Ectodermal cell (in vitro differentiated cells): ENCODE measurements at regions not wholly inside any gene's neighbourhood (a gene's known extent, or its start where the extent isn't known, plus 50 kb on each side); places are given as distances from the start of the nearest gene placed in this dataset.
"Not testable (repeated sequence)": the region's sequence is repeated elsewhere in the genome, so short reads cannot be mapped to it uniquely, and the experiment has no call there.

Experiments used
- H3K27ac ChIP-seq: 2 replicates; pipeline ENCODE4 v1.7.0; 2013; ENCODE audit warnings: mild to moderate bottlenecking, low read depth, low read length; ENCODE audit not compliant: insufficient read depth, poor library complexity, severe bottlenecking
- H3K27me3 ChIP-seq: 2 replicates; pipeline ENCODE4 v1.7.0; 2013; ENCODE audit warnings: mild to moderate bottlenecking, low read length; ENCODE audit not compliant: insufficient read depth, control insufficient read depth, poor library complexity, severe bottlenecking
- H3K36me3 ChIP-seq: one replicate; pipeline ENCODE4 v1.7.0; 2013; ENCODE audit warnings: low read length; ENCODE audit not compliant: control insufficient read depth, insufficient read depth
- H3K4me1 ChIP-seq: one replicate; pipeline ENCODE4 v1.7.0; 2013; ENCODE audit warnings: low read length; ENCODE audit not compliant: control insufficient read depth, insufficient read depth
- H3K4me3 ChIP-seq: 2 replicates; pipeline ENCODE4 v1.7.0; 2013; ENCODE audit warnings: low read depth, low read length, control low read depth; ENCODE audit not compliant: insufficient read depth
- H3K9me3 ChIP-seq: 2 replicates; pipeline ENCODE4 v1.7.0; 2013; ENCODE audit warnings: mild to moderate bottlenecking, low read length, moderate library complexity; ENCODE audit not compliant: control insufficient read depth
- WGBS, 2 experiments: methylation state at CpG; one replicate each; pipeline ENCODE4 v1.1.7; 2013; ENCODE audit warnings: missing lambda C conversion rate in 2 of 2; 5-methylcytosine and 5-hydroxymethylcytosine counted together

- Histone ChIP-seq H3K4me1 (no peaks in the 10 kb centered on the region), H3K9me3 (no peaks in the 10 kb centered on the region), H3K4me3 (no peak overlapping the region), H3K27me3 (no peaks in the 10 kb centered on the region), H3K27ac (no peak overlapping the region), H3K36me3 (no peaks in the 10 kb centered on the region)
- WGBS, 2 experiments, result 88 to 90% methylated on average over 4 of the region's 5 CpGs
These were observed 85.4 kb upstream of the CRY1 start for GRCh38 chr12:107178776-107179175.

- H3K27ac ChIP-seq, result no peak overlapping the region
- no peaks in the 10 kb centered on the region for H3K27me3 ChIP-seq
- no peak overlapping the region for H3K4me3 ChIP-seq
- no peaks in the 10 kb centered on the region for H3K4me1 ChIP-seq
- H3K36me3 ChIP-seq, result no peaks in the 10 kb centered on the region
- 84 to 95% methylated on average over 1 of the region's 1 CpG for whole genome bisulfite sequencing, 2 experiments
- no peaks in the 10 kb centered on the region for H3K9me3 ChIP-seq
These were observed 86.5 kb upstream of the CRY1 start for GRCh38 chr12:107179871-107180270.

GRCh38 chr12:107180272-107180671 lies 86.9 kb upstream of the CRY1 start:
- H3K36me3 ChIP-seq, result no peaks in the 10 kb centered on the region
- no peaks in the 10 kb centered on the region for H3K27me3 ChIP-seq
- no peaks in the 10 kb centered on the region for H3K9me3 ChIP-seq
- 78 to 88% methylated on average over 1 of the region's 1 CpG for WGBS, 2 experiments
- H3K4me3 ChIP-seq, result no peak overlapping the region
- no peak overlapping the region for H3K27ac ChIP-seq
- no peaks in the 10 kb centered on the region for H3K4me1 ChIP-seq

GRCh38 chr12:107184359-107184930 lies 91.1 kb upstream of the CRY1 start:
- WGBS, 2 experiments, result 73 to 74% methylated on average over 5 of the region's 5 CpGs
- no peak overlapping the region for H3K4me3 ChIP-seq

GRCh38 chr12:107196681-107197080 lies 103.3 kb upstream of the CRY1 start:
- H3K27ac ChIP-seq, result no peak overlapping the region
- no peaks in the 10 kb centered on the region for H3K9me3 ChIP-seq
- WGBS, 2 experiments, result 93 to 95% methylated on average over 2 of the region's 2 CpGs
- no peaks in the 10 kb centered on the region for H3K4me1 ChIP-seq
- no peaks in the 10 kb centered on the region for H3K36me3 ChIP-seq
- H3K4me3 ChIP-seq, result no peak overlapping the region
- no peaks in the 10 kb centered on the region for H3K27me3 ChIP-seq

More at GRCh38 chr12:107184359-107184930, 91.1 kb upstream of the CRY1 start:
- no peaks in the 10 kb centered on the region for H3K4me1 ChIP-seq
- H3K27ac ChIP-seq, result no peak overlapping the region
- H3K27me3 ChIP-seq, result no peaks in the 10 kb centered on the region
- H3K36me3 ChIP-seq, result no peaks in the 10 kb centered on the region
- H3K9me3 ChIP-seq, result no peaks in the 10 kb centered on the region

GRCh38 chr12:107200394-107200793 lies 107.0 kb upstream of the CRY1 start:
- Histone ChIP-seq H3K4me1 (no peaks in the 10 kb centered on the region), H3K27ac (no peak overlapping the region), H3K4me3 (no peak overlapping the region), H3K36me3 (no peaks in the 10 kb centered on the region), H3K9me3 (no peaks in the 10 kb centered on the region), H3K27me3 (no peaks in the 10 kb centered on the region)
- WGBS, 2 experiments, result 100% methylated on average over 1 of the region's 1 CpG

- Histone ChIP-seq H3K27me3 (no peaks in the 10 kb centered on the region), H3K9me3 (no peaks in the 10 kb centered on the region), H3K36me3 (no peaks in the 10 kb centered on the region), H3K4me3 (no peak overlapping the region), H3K4me1 (no peaks in the 10 kb centered on the region), H3K27ac (no peak overlapping the region)
- 89 to 99% methylated on average over 3 to 4 of the region's 4 CpGs for WGBS, 2 experiments
These were observed 114.7 kb upstream of the CRY1 start for GRCh38 chr12:107207931-107208525.

- H3K27me3 ChIP-seq, H3K36me3 ChIP-seq, H3K4me3 ChIP-seq, H3K4me1 ChIP-seq, H3K27ac ChIP-seq, H3K9me3 ChIP-seq: not testable (repeated sequence)
- 86 to 94% methylated on average over 7 of the region's 7 CpGs for WGBS, 2 experiments
These were observed 116.4 kb upstream of the CRY1 start for GRCh38 chr12:107209700-107210099.

GRCh38 chr12:107214373-107214773 lies 121.0 kb upstream of the CRY1 start:
- not testable (repeated sequence) for H3K27me3 ChIP-seq, H3K9me3 ChIP-seq, H3K27ac ChIP-seq, H3K4me3 ChIP-seq, H3K4me1 ChIP-seq, H3K36me3 ChIP-seq
- 90 to 95% methylated on average over 3 of the region's 3 CpGs for WGBS, 2 experiments

- not testable (repeated sequence) for H3K27me3 ChIP-seq, H3K36me3 ChIP-seq, H3K9me3 ChIP-seq, H3K4me3 ChIP-seq, H3K27ac ChIP-seq, H3K4me1 ChIP-seq
- 93 to 95% methylated on average over 7 of the region's 7 CpGs for WGBS, 2 experiments
These were observed 123.1 kb upstream of the CRY1 start for GRCh38 chr12:107216411-107216810.

GRCh38 chr12:107219301-107219700 lies 126.0 kb upstream of the CRY1 start:
- no peak overlapping the region for H3K4me3 ChIP-seq
- H3K36me3 ChIP-seq, result no peaks in the 10 kb centered on the region
- 93 to 99% methylated on average over 2 of the region's 3 CpGs for WGBS, 2 experiments
- H3K9me3 ChIP-seq, result no peaks in the 10 kb centered on the region
- H3K4me1 ChIP-seq, result no peaks in the 10 kb centered on the region
- no peaks in the 10 kb centered on the region for H3K27me3 ChIP-seq
- no peak overlapping the region for H3K27ac ChIP-seq
